Glomerular endothelial cell (primary cell): ENCODE measurements at regions not wholly inside any gene's neighbourhood (a gene's known extent, or its start where the extent isn't known, plus 50 kb on each side); places are given as distances from the start of the nearest gene placed in this dataset.

Source experiments
- DNase-seq: peaks from one replicate; pipeline ENCODE4 v3.0.0-alpha.2; 2011; ENCODE audit warnings: low read depth, low spot score; ENCODE audit errors: extremely low read depth

- no peak for DNase-seq
These were observed 60.3 kb downstream of the SEC61B start for GRCh38 chr9:99282406-99282805.

- DNase-seq: no peak
These were observed 63.9 kb downstream of the SEC61B start for GRCh38 chr9:99285965-99286364.

- no peak for DNase-seq
These were observed 64.5 kb downstream of the SEC61B start for GRCh38 chr9:99286536-99286935.

- no peak for DNase-seq
These were observed 65.6 kb downstream of the SEC61B start for GRCh38 chr9:99287641-99288040.

GRCh38 chr9:99288830-99289229, 66.7 kb downstream of the SEC61B start:
- no peak for DNase-seq

GRCh38 chr9:99294850-99295461, 72.9 kb downstream of the SEC61B start:
- DNase-seq: no peak

- no peak for DNase-seq
These were observed 74.3 kb downstream of the SEC61B start for GRCh38 chr9:99296291-99296951.

- no peak for DNase-seq
These were observed 76.5 kb downstream of the SEC61B start for GRCh38 chr9:99298614-99299013.

- DNase-seq: peak; percentile 14
These were observed 77.4 kb downstream of the SEC61B start for GRCh38 chr9:99299211-99300102.

GRCh38 chr9:99300103-99300439, 78.0 kb downstream of the SEC61B start:
- no peak for DNase-seq

- no peak for DNase-seq
These were observed 78.5 kb downstream of the SEC61B start for GRCh38 chr9:99300603-99301002.

- DNase-seq: no peak
These were observed 81.1 kb downstream of the SEC61B start for GRCh38 chr9:99303177-99303576.

GRCh38 chr9:99305124-99305523, 83.0 kb downstream of the SEC61B start:
- DNase-seq: no peak

- no peak for DNase-seq
These were observed 84.0 kb downstream of the SEC61B start for GRCh38 chr9:99305820-99306811.

GRCh38 chr9:99307851-99308250, 85.8 kb downstream of the SEC61B start:
- DNase-seq: no peak

- no peak for DNase-seq
These were observed 87.3 kb downstream of the SEC61B start for GRCh38 chr9:99309141-99309939.

- DNase-seq: no peak
These were observed 90.7 kb downstream of the SEC61B start for GRCh38 chr9:99312736-99313135.

GRCh38 chr9:99319048-99319447, 97.0 kb downstream of the SEC61B start:
- DNase-seq: no peak

GRCh38 chr9:99322299-99322698, 100.2 kb downstream of the SEC61B start:
- no peak for DNase-seq
